K562 (cell line): ENCODE measurements at regions not wholly inside any gene's neighbourhood (a gene's known extent, or its start where the extent isn't known, plus 50 kb on each side); places are given as distances from the start of the nearest gene placed in this dataset.
A peak's percentile ranks its signal among the peaks of the same experiment; 100 is the strongest.

ENCODE experiments used
- ATAC-seq: fragments of 200-7000 bp; cut with Tn5 transposase; 3 replicates; pipeline ENCODE4 v1.9.1; 2020; ENCODE audit warnings: moderate library complexity
- BruUV-seq: library from RNA; stranded (reverse); fragments of 400-500 nt; replicated peaks from 2 replicates; lab custom pipeline; 2021; lab: Mats Ljungman, UMichigan
- CTCF ChIA-PET: fragments of 300-600 bp; formaldehyde crosslinking; extraction: SDS; loops from one replicate; lab custom pipeline; 2021; ENCODE audit warnings: low intra/inter-chr PET ratio; lab: Yijun Ruan, JAX
- POLR2A ChIA-PET: fragments of 300-600, 350-650 bp; sonication (Branson Sonifier 250); formaldehyde crosslinking; extraction: SDS; loops from one replicate; lab custom pipeline; 2021; ENCODE audit warnings: antibody characterized with exemption, inconsistent platforms; lab: Yijun Ruan, JAX
- DNase-seq, 4 experiments: peaks; one replicate each; pipeline versions ENCODE4 v3.0.0 to v3.0.0-alpha.2; 2011 to 2018; ENCODE audit warnings: low spot score in 3 of 4, mixed read lengths in 3 of 4; ENCODE audit errors: extremely low read depth in 1 of 4
- FAIRE-seq: peaks from 2 replicates; lab custom pipeline; 2011; peaks lifted over from hg19 to GRCh38; lab: Jason Lieb, UNC
- H2AFZ ChIP-seq: 2 replicates; pipeline ENCODE4 v1.6.0; 2011; ENCODE audit warnings: low read depth, low read length, control low read depth, inconsistent platforms
- H3K27ac ChIP-seq: fragments of 200-600 bp; 3 replicates; pipeline ENCODE4 v1.8.0; 2011; ENCODE audit warnings: low read depth, mild to moderate bottlenecking, control low read depth, inconsistent platforms, low read length, moderate library complexity, mixed read lengths; ENCODE audit errors: extremely low read depth
- H3K27me3 ChIP-seq, 2 experiments: fragments of 300-600 bp in 1 of 2; 2 replicates in 1 of 2; 3 replicates in 1 of 2; pipeline versions ENCODE4 v1.6.0 to v1.8.0; 2011; ENCODE audit warnings: inconsistent platforms in 2 of 2, low read length in 2 of 2, mild to moderate bottlenecking in 1 of 2, mixed read lengths in 1 of 2, moderate library complexity in 1 of 2; ENCODE audit not compliant: control insufficient read depth in 2 of 2, insufficient read depth in 2 of 2
- H3K36me3 ChIP-seq: fragments of 300-600 bp; 3 replicates; pipeline ENCODE4 v1.8.0; 2011; ENCODE audit warnings: mild to moderate bottlenecking, low read length, inconsistent platforms; ENCODE audit not compliant: control insufficient read depth, insufficient read depth
- H3K4me1 ChIP-seq, 2 experiments: fragments of 200-600 bp in 1 of 2; replicated peaks in 1 of 2; 2 replicates in 1 of 2; 3 replicates in 1 of 2; pipeline versions ENCODE4 v1.5.1 to v1.8.0; 2011; ENCODE audit warnings: inconsistent platforms in 2 of 2, low read length in 2 of 2, mild to moderate bottlenecking in 1 of 2, mixed read lengths in 1 of 2, moderate library complexity in 1 of 2; ENCODE audit not compliant: control insufficient read depth in 2 of 2, insufficient read depth in 2 of 2
- H3K4me2 ChIP-seq: 2 replicates; pipeline ENCODE4 v1.6.1; 2011; ENCODE audit warnings: low read length, control low read depth, inconsistent platforms, mixed read lengths; ENCODE audit not compliant: insufficient read depth
- H3K4me3 ChIP-seq: fragments of 200-600 bp; sonication (generic), shearing (Covaris generic); 2 replicates; pipeline ENCODE4 v1.5.1; 2016; ENCODE audit warnings: control low read depth, inconsistent platforms
- H3K79me2 ChIP-seq: fragments of 200-600 bp; 3 replicates; pipeline ENCODE4 v1.8.0; 2011; ENCODE audit warnings: low read length, inconsistent platforms; ENCODE audit not compliant: control insufficient read depth, insufficient read depth
- H3K9ac ChIP-seq, 2 experiments: 2 replicates each; pipeline versions ENCODE4 v1.6.0 to v1.6.1; 2011; ENCODE audit warnings: low read depth in 2 of 2, low read length in 2 of 2, control low read depth in 1 of 2, inconsistent platforms in 1 of 2, mild to moderate bottlenecking in 1 of 2, mixed read lengths in 1 of 2; ENCODE audit not compliant: insufficient read depth in 1 of 2
- H3K9me1 ChIP-seq: one replicate; pipeline ENCODE4 v1.6.0; 2011; ENCODE audit warnings: inconsistent platforms, mild to moderate bottlenecking, low read length, moderate library complexity; ENCODE audit not compliant: control insufficient read depth, insufficient read depth
- H3K9me3 ChIP-seq: replicated peaks from 2 replicates; pipeline ENCODE4 v1.5.1; 2011; ENCODE audit warnings: low read depth, low read length, inconsistent platforms; ENCODE audit not compliant: control insufficient read depth, insufficient read depth
- H4K20me1 ChIP-seq: replicated peaks from 2 replicates; pipeline ENCODE4 v1.6.1; 2011; ENCODE audit warnings: low read length, inconsistent platforms, mixed read lengths; ENCODE audit not compliant: control insufficient read depth, insufficient read depth
- NFIC ChIP-seq: fragments of 450-650 bp; IDR thresholded peaks from 2 replicates; pipeline ENCODE4 v1.6.1; 2017; ENCODE audit warnings: mild to moderate bottlenecking, inconsistent platforms
- XRCC3 ChIP-seq: fragments of 450-650 bp; IDR thresholded peaks from 2 replicates; pipeline ENCODE4 v1.6.1; 2017; ENCODE audit warnings: mild to moderate bottlenecking, moderate library complexity
- WGBS: fragments of 100-300 bp; shearing (Covaris generic); methylation state at CpG from one replicate; pipeline ENCODE4 v1.1.6; 2016; ENCODE audit warnings: low coverage, mixed read lengths; ENCODE audit not compliant: insufficient coverage; ENCODE audit errors: missing lambda C conversion rate; 5-methylcytosine and 5-hydroxymethylcytosine counted together
- in situ Hi-C: fragments of 300-500 bp; cut with MboI; formaldehyde crosslinking; loops from 4 replicates; pipeline ENCODE4 v1.15.0; 2018; ENCODE audit warnings: inconsistent platforms, mixed read lengths
- intact Hi-C: fragments of 100-400 bp; cut with micrococcal nuclease; formaldehyde crosslinking; loops from 2 replicates; pipeline ENCODE4 v1.14.2; 2022

GRCh38 chr3:17793542-17794195 is 51.2 kb upstream of the TBC1D5 start:
- DNase-seq, result no peak
- CTCF ChIA-PET, result no interaction called here
- no peak for TF ChIP-seq XRCC3
- TF ChIP-seq NFIC, result peak; percentile 91
- H3K9me1 ChIP-seq, result no peaks in the 10 kb centered on the region
- H4K20me1 ChIP-seq, result no peaks in the 10 kb centered on the region
- H3K27me3 ChIP-seq, result no peaks in the 10 kb centered on the region
- in situ Hi-C loops, result no loop called here
- no peak overlapping the region for H3K4me2 ChIP-seq
- WGBS, result 54% methylated on average over 4 of the region's 4 CpGs
- no peaks in the 10 kb centered on the region for H3K4me1 ChIP-seq
- intact Hi-C loops, result no loop called here
- no peak overlapping the region for H2AFZ ChIP-seq
- H3K9me3 ChIP-seq, result no peaks in the 10 kb centered on the region
- H3K27ac ChIP-seq, result no peak overlapping the region
- no peak overlapping the region for H3K4me3 ChIP-seq
- H3K79me2 ChIP-seq, result no peaks in the 10 kb centered on the region
- ATAC-seq, result peak; percentile 20; the same call in 2 of the 3 replicates
- POLR2A ChIA-PET, result no interaction called here
- no peak overlapping the region for H3K9ac ChIP-seq
- FAIRE-seq, result no peak
- H3K36me3 ChIP-seq, result no peaks in the 10 kb centered on the region
- BruUV-seq, result no TSS peak
